Neural cell (in vitro differentiated cells): ENCODE measurements at regions not wholly inside any gene's neighbourhood (a gene's known extent, or its start where the extent isn't known, plus 50 kb on each side); places are given as distances from the start of the nearest gene placed in this dataset.

ENCODE experiments used
- CTCF ChIP-seq: fragments of 450-650 bp; IDR thresholded peaks from 2 replicates; pipeline ENCODE4 v1.5.1; 2014; ENCODE audit warnings: antibody characterized with exemption, mild to moderate bottlenecking, moderate library complexity; ENCODE audit not compliant: poor library complexity, severe bottlenecking
- EP300 ChIP-seq: fragments of 450-650 bp; conservative IDR thresholded peaks from 2 replicates; pipeline ENCODE4 v1.6.1; 2014; ENCODE audit warnings: antibody characterized with exemption, mild to moderate bottlenecking, moderate library complexity; ENCODE audit not compliant: poor library complexity, severe bottlenecking
- REST ChIP-seq: IDR thresholded peaks from 2 replicates; pipeline ENCODE4 v1.6.1; 2012; ENCODE audit warnings: borderline replicate concordance
- TAF1 ChIP-seq: IDR thresholded peaks from 2 replicates; pipeline ENCODE4 v1.6.1; 2012; ENCODE audit warnings: low read depth

- TF ChIP-seq REST = no peak
- no peak for TF ChIP-seq CTCF
- TF ChIP-seq EP300 = no peak
- no peak for TF ChIP-seq TAF1
Measured at GRCh38 chr16:89043636-89044417, 49.8 kb upstream of the ACSF3 start.
